ENCODE measurements at regions not wholly inside any gene's neighbourhood (a gene's known extent, or its start where the extent isn't known, plus 50 kb on each side); places are given as distances from the start of the nearest gene placed in this dataset.

DNA sequence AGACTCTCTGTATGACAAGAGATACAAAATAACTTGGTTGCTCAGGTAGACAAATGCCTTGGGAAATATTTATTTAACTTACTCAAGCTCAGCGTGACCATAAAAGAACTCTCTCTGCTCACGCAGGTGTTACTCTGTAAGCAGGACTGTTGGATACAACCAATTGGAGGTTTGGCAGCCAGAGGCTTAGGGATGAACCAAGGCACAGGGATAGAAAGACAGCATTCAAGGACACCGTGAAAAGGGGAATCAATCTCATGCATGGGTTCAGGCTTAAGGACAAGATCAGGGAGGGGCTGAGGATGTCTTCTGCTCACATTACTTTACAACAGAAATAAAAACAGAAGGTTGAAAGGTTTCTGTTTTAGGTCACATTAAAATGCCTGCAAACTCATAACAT, 389.0 kb upstream of the BRINP1 start:
- H3K9me3 ChIP-seq (ENCODE audit: low read length) = no peaks in the 10 kb centered on the region
- H3K4me2 ChIP-seq (ENCODE audit: low read length) = no peak overlapping the region
- H4K20me1 ChIP-seq (ENCODE audit: insufficient read depth, low read length) = no peaks in the 10 kb centered on the region
- H2AFZ ChIP-seq (ENCODE audit: low read length) = no peak overlapping the region
- no peaks in the 10 kb centered on the region for H3K79me2 ChIP-seq (ENCODE audit: insufficient read depth, low read depth, low read length)
- no peaks in the 10 kb centered on the region for H3K36me3 ChIP-seq (ENCODE audit: insufficient read depth, low read length)
- no TSS peak for BruUV-seq (replicated peaks)
- DNase-seq (ENCODE audit: low spot score) = no peak
- ChIA-PET POLR2A (interaction anchor here (0.9 kb wide), 2 partner anchors 9 to 15 kb away, joined by 3 to 4 read pairs; no protein-coding TSS in a partner anchor), CTCF (ENCODE audit: unreplicated experiment) (no interaction called here)
- intact Hi-C loops (cut with micrococcal nuclease; ENCODE audit: unreplicated experiment) = no loop called here
- H3K4me1 ChIP-seq (ENCODE audit: insufficient read depth, low read length, poor library complexity, severe bottlenecking) = peaks cover 24% of the 10 kb centered on the region
- H3K27ac ChIP-seq (ENCODE audit: low read depth, low read length, poor library complexity, severe bottlenecking) = no peak overlapping the region
- H3K4me3 ChIP-seq (ENCODE audit: low read depth, low read length, poor library complexity, severe bottlenecking) = no peak overlapping the region
- TF ChIP-seq EZH2phosphoT487 (IDR thresholded peaks at IDR 0.05; ENCODE audit: borderline replicate concordance, low read depth, low read length) = no peak
- TF ChIP-seq, protein P1, sequence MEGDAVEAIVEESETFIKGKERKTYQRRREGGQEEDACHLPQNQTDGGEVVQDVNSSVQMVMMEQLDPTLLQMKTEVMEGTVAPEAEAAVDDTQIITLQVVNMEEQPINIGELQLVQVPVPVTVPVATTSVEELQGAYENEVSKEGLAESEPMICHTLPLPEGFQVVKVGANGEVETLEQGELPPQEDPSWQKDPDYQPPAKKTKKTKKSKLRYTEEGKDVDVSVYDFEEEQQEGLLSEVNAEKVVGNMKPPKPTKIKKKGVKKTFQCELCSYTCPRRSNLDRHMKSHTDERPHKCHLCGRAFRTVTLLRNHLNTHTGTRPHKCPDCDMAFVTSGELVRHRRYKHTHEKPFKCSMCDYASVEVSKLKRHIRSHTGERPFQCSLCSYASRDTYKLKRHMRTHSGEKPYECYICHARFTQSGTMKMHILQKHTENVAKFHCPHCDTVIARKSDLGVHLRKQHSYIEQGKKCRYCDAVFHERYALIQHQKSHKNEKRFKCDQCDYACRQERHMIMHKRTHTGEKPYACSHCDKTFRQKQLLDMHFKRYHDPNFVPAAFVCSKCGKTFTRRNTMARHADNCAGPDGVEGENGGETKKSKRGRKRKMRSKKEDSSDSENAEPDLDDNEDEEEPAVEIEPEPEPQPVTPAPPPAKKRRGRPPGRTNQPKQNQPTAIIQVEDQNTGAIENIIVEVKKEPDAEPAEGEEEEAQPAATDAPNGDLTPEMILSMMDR (conservative IDR thresholded peaks at IDR 0.05; ENCODE audit: low read length) = no peak
- H3K9me2 ChIP-seq (ENCODE audit: insufficient read depth, low read length) = no peaks in the 10 kb centered on the region

GRCh38 chr9:119739476-119739875, 370.2 kb upstream of the BRINP1 start:
- H3K9me3 ChIP-seq (ENCODE audit: low read length) = no peaks in the 10 kb centered on the region; the same call in 1 of the 2 replicates
- H3K27ac ChIP-seq (ENCODE audit: low read depth, low read length, poor library complexity, severe bottlenecking) = no peak overlapping the region
- H3K9me2 ChIP-seq (ENCODE audit: insufficient read depth, low read length) = no peaks in the 10 kb centered on the region
- no peaks in the 10 kb centered on the region for H4K20me1 ChIP-seq (ENCODE audit: insufficient read depth, low read length)
- no peaks in the 10 kb centered on the region for H3K36me3 ChIP-seq (ENCODE audit: insufficient read depth, low read length)
- intact Hi-C loops (cut with micrococcal nuclease; ENCODE audit: unreplicated experiment) = no loop called here
- no TSS peak for BruUV-seq (replicated peaks)
- DNase-seq (ENCODE audit: low spot score) = no peak
- H3K79me2 ChIP-seq (ENCODE audit: insufficient read depth, low read depth, low read length) = no peaks in the 10 kb centered on the region
- ChIA-PET CTCF (ENCODE audit: unreplicated experiment) (no interaction called here), POLR2A (no interaction called here)
- no peak overlapping the region for H2AFZ ChIP-seq (ENCODE audit: low read length)
- no peak for TF ChIP-seq EZH2phosphoT487 (IDR thresholded peaks at IDR 0.05; ENCODE audit: borderline replicate concordance, low read depth, low read length)
- TF ChIP-seq, protein P1 (conservative IDR thresholded peaks at IDR 0.05; ENCODE audit: low read length) = no peak
- no peak overlapping the region for H3K4me2 ChIP-seq (ENCODE audit: low read length)
- no peak overlapping the region for H3K4me3 ChIP-seq (ENCODE audit: low read depth, low read length, poor library complexity, severe bottlenecking)
- peaks cover 27% of the 10 kb centered on the region for H3K4me1 ChIP-seq (ENCODE audit: insufficient read depth, low read length, poor library complexity, severe bottlenecking)

GRCh38 chr9:119736491-119737454, 367.5 kb upstream of the BRINP1 start:
- peak overlapping the region; percentile 81 for H2AFZ ChIP-seq (ENCODE audit: low read length)
- H4K20me1 ChIP-seq (ENCODE audit: insufficient read depth, low read length) = no peaks in the 10 kb centered on the region
- intact Hi-C loops (cut with micrococcal nuclease; ENCODE audit: unreplicated experiment) = loop anchor here (1.0 kb wide), 1 partner anchor 25 kb away; no protein-coding TSS in a partner anchor
- H3K27ac ChIP-seq (ENCODE audit: low read depth, low read length, poor library complexity, severe bottlenecking) = peak overlapping the region; percentile 73
- peak; percentile 81 for DNase-seq (ENCODE audit: low spot score)
- H3K79me2 ChIP-seq (ENCODE audit: insufficient read depth, low read depth, low read length) = no peaks in the 10 kb centered on the region
- no peaks in the 10 kb centered on the region for H3K36me3 ChIP-seq (ENCODE audit: insufficient read depth, low read length)
- H3K4me2 ChIP-seq (ENCODE audit: low read length) = peak overlapping the region; percentile 62
- no peaks in the 10 kb centered on the region for H3K9me2 ChIP-seq (ENCODE audit: insufficient read depth, low read length)
- BruUV-seq (replicated peaks) = no TSS peak
- peak overlapping the region; percentile 29 for H3K4me3 ChIP-seq (ENCODE audit: low read depth, low read length, poor library complexity, severe bottlenecking)
- H3K4me1 ChIP-seq (ENCODE audit: insufficient read depth, low read length, poor library complexity, severe bottlenecking) = peaks cover 27% of the 10 kb centered on the region
- no peak for TF ChIP-seq EZH2phosphoT487 (IDR thresholded peaks at IDR 0.05; ENCODE audit: borderline replicate concordance, low read depth, low read length)
- TF ChIP-seq, protein P1 (conservative IDR thresholded peaks at IDR 0.05; ENCODE audit: low read length) = no peak
- no peaks in the 10 kb centered on the region; the same call in 1 of the 2 replicates for H3K9me3 ChIP-seq (ENCODE audit: low read length)
- ChIA-PET CTCF (ENCODE audit: unreplicated experiment) (no interaction called here), POLR2A (interaction anchor here (0.6 kb wide), 2 partner anchors 46 to 1032 kb away, joined by 3 read pairs; no protein-coding TSS in a partner anchor)

Data from OCI-LY7 (cell line).